WI38 (cell line): ENCODE measurements at regions not wholly inside any gene's neighbourhood (a gene's known extent, or its start where the extent isn't known, plus 50 kb on each side); places are given as distances from the start of the nearest gene placed in this dataset.
"Not testable (repeated sequence)": the region's sequence is repeated elsewhere in the genome, so short reads cannot be mapped to it uniquely, and the experiment has no call there.

Experiments
- H3K4me3 ChIP-seq: 2 replicates; pipeline ENCODE4 v1.5.1; 2011; ENCODE audit warnings: low read depth, mild to moderate bottlenecking, control low read depth, low read length
- CTCF ChIP-seq: IDR thresholded peaks from 2 replicates; pipeline ENCODE4 v1.5.1; 2012; ENCODE audit warnings: low read depth, mild to moderate bottlenecking, control low read depth, low read length

DNA sequence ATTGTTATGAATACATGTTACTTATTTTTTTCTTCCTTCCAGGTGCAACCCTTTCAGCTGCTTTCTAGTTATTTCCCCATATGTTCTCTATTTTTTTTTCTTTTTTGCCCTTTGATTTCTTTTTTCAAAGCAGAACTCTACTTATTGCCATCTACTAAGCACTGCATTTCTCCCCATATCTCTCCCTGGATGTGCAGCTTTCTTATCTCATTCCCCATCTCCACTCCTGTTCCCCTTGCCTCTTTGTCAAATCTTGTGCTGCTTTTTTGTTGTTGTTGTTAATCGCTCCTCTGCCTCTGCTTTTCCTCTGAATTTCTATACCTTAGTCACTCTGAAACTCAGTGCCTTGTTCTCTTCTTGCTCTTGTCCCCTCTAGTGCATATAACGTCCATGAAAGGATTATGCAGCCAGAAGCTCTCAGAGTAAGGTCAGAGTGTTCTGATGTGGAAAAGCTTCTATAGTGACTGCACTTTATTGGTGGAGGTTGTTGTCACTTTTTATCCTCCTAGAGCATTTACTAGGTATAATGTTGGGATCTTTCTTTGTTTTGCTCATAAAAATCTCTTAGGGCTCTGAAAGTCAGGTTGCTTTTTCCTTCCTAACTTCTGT is 51.1 kb upstream of the JADE1 start:
- no peak overlapping the region for H3K4me3 ChIP-seq

GRCh38 chr4:128757712-128758111 is 51.8 kb upstream of the JADE1 start:
- no peak for TF ChIP-seq CTCF

More for the DNA sequence above, 51.1 kb upstream of the JADE1 start:
- TF ChIP-seq CTCF, result no peak

GRCh38 chr4:128751354-128751753 is 58.1 kb upstream of the JADE1 start:
- no peak for TF ChIP-seq CTCF

More at GRCh38 chr4:128757712-128758111, 51.8 kb upstream of the JADE1 start:
- H3K4me3 ChIP-seq, result no peak overlapping the region

GRCh38 chr4:128741748-128742147 is 67.8 kb upstream of the JADE1 start:
- not testable (repeated sequence) for H3K4me3 ChIP-seq

More at GRCh38 chr4:128751354-128751753, 58.1 kb upstream of the JADE1 start:
- no peak overlapping the region for H3K4me3 ChIP-seq

DNA sequence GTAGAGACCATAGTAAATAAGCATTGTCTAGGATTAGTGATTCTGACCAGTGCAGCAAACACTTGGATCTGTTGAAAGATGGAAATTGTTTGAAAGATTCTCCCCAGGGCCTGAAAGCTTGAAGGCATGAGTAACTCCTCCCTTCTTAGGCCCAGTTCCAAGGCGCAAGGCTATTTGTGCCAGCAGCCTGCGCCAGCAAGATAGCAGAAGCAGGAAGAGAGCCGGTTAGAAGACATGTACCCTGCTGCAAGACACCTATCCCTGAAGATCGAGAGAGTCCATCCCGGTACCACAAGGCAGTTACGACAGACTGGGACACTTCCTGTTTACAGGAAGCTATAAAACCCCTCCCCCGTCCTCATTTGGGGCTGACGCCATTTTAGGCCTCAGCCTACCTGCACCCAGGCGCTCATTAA is 72.4 kb upstream of the JADE1 start:
- no peak for TF ChIP-seq CTCF

GRCh38 chr4:128735714-128736113 is 73.8 kb upstream of the JADE1 start:
- no peak overlapping the region for H3K4me3 ChIP-seq
- no peak for TF ChIP-seq CTCF

More for the DNA sequence above, 72.4 kb upstream of the JADE1 start:
- no peak overlapping the region for H3K4me3 ChIP-seq

DNA sequence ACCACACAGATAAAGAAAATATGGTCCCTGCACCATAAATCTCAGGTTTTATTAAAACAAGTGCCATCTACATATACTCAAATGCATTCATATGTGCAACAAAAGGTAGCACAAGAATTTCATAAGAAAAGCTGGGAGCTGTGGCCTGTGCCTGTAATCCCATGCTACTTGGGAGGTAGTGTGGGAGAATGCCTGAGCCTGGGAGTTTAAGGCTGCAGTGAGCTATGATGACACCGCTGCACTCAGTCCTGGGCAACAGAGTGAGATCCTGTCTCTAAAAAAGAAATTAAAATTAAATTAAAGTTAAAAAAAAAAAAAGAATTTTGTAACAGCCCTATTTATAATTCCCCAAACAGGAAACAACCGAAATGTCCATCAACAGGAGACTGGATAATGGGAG is 81.3 kb upstream of the JADE1 start:
- no peak overlapping the region for H3K4me3 ChIP-seq
- TF ChIP-seq CTCF, result no peak

DNA sequence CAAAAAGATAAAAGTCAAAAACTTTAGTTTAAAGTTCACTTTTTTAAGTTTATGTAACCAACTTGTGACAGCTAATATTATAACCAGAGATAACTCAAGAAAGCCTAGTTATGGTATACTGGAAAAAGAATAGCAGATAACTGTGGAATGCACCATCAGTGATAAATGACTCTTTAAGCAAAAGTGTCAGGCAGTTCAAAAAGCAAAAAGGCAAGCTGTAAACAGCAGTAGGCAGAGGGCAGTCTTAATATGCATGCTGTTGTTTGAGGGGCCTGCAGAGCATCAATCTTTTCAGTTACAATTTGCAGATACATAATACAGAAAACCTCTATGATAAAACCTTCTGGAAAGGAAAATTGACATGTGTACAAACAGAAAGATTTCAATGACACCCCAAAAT is 81.8 kb upstream of the JADE1 start:
- no peak for TF ChIP-seq CTCF
- H3K4me3 ChIP-seq, result no peak overlapping the region
